Activated naive CD8-positive, alpha-beta T cell treated with anti-CD3 and anti-CD28 coated beads, Interleukin-2, amount 50 U/mL, for 24 hours (primary cell): ENCODE measurements at regions not wholly inside any gene's neighbourhood (a gene's known extent, or its start where the extent isn't known, plus 50 kb on each side); places are given as distances from the start of the nearest gene placed in this dataset.
A peak's percentile ranks its signal among the peaks of the same experiment; 100 is the strongest.

Experiments
- ATAC-seq: fragments of 150-1000 bp; cut with Tn5 transposase; one replicate; pipeline ENCODE4 v1.10.0; 2021
- DNase-seq: peaks from one replicate; pipeline ENCODE4 v3.0.0; 2021
- H3K27ac Mint-ChIP-seq: one replicate; pipeline ENCODE4 v1.8.0; 2021; ENCODE audit warnings: mild to moderate bottlenecking, mixed read lengths
- H3K27me3 Mint-ChIP-seq: one replicate; pipeline ENCODE4 v1.8.0; 2021; ENCODE audit warnings: mixed read lengths
- H3K36me3 Mint-ChIP-seq: one replicate; pipeline ENCODE4 v1.8.0; 2021; ENCODE audit warnings: low read depth, mixed read lengths
- H3K4me1 Mint-ChIP-seq: one replicate; pipeline ENCODE4 v1.8.0; 2021; ENCODE audit warnings: mixed read lengths
- H3K4me3 Mint-ChIP-seq: one replicate; pipeline ENCODE4 v1.8.0; 2021; ENCODE audit warnings: mild to moderate bottlenecking, moderate library complexity, mixed read lengths
- H3K9me3 Mint-ChIP-seq: one replicate; pipeline ENCODE4 v1.8.0; 2021; ENCODE audit warnings: mixed read lengths

DNA sequence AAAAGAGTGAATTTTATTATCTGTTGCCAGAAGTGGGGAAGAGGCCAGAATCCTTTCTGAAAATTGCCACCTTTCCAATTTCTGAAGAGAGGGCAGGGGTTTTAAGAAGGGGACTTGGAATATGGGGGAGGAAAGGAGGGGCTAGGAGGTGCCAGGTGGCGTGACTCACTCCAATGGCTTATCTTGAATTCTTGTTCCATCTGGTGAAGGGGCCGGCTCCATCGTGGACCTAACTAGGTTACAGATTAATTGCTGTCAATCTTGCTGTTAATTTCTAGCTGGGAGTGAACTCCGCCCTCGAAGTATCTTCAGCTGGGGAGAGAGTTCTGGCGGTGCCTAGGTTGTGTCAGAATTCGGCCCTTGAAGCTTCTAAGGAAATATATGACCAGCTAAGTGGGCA, 138.7 kb downstream of the YTHDC2 start:
- no peak for DNase-seq
- Mint-ChIP-seq H3K36me3 (no peaks in the 10 kb centered on the region), H3K27me3 (peaks cover 14% of the 10 kb centered on the region), H3K4me3 (no peak overlapping the region), H3K9me3 (no peaks in the 10 kb centered on the region), H3K4me1 (no peaks in the 10 kb centered on the region), H3K27ac (no peak overlapping the region)
- ATAC-seq = no peak

GRCh38 chr5:113654828-113655227, 141.3 kb downstream of the YTHDC2 start:
- no peaks in the 10 kb centered on the region for H3K27me3 Mint-ChIP-seq
- ATAC-seq (no peak), DNase-seq (no peak)
- H3K9me3 Mint-ChIP-seq = no peaks in the 10 kb centered on the region
- H3K36me3 Mint-ChIP-seq = no peaks in the 10 kb centered on the region
- H3K4me3 Mint-ChIP-seq = no peak overlapping the region
- H3K4me1 Mint-ChIP-seq = no peaks in the 10 kb centered on the region
- H3K27ac Mint-ChIP-seq = no peak overlapping the region

DNA sequence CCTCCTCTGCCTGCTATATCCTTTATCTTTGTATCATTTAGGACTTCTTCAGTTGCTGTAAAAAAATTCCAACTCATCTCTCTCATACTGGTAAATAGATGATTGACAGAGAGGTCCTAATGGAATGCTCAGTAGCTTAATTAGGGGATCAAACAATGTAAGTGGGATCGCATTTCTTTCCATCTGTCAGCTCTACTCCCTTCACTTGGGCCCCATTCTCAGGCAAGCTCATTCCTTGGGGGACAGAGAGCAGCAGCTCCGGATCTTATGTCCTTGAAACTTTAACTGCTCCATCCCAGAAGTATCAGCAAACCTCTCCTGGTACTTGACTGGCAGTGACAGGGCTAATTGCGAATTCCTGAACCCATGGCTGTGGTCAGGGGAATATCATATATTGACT, 146.7 kb downstream of the YTHDC2 start:
- ATAC-seq (no peak), DNase-seq (no peak)
- no peak overlapping the region for H3K27ac Mint-ChIP-seq
- H3K4me3 Mint-ChIP-seq = no peak overlapping the region
- no peaks in the 10 kb centered on the region for H3K36me3 Mint-ChIP-seq
- H3K27me3 Mint-ChIP-seq = peaks cover 18% of the 10 kb centered on the region
- H3K9me3 Mint-ChIP-seq = no peaks in the 10 kb centered on the region
- no peaks in the 10 kb centered on the region for H3K4me1 Mint-ChIP-seq

GRCh38 chr5:113660706-113661250, 147.3 kb downstream of the YTHDC2 start:
- no peaks in the 10 kb centered on the region for H3K36me3 Mint-ChIP-seq
- no peak overlapping the region for H3K4me3 Mint-ChIP-seq
- ATAC-seq = no peak
- no peak overlapping the region for H3K27ac Mint-ChIP-seq
- no peaks in the 10 kb centered on the region for H3K4me1 Mint-ChIP-seq
- no peak for DNase-seq
- no peaks in the 10 kb centered on the region for H3K9me3 Mint-ChIP-seq
- H3K27me3 Mint-ChIP-seq = peaks cover 18% of the 10 kb centered on the region

DNA sequence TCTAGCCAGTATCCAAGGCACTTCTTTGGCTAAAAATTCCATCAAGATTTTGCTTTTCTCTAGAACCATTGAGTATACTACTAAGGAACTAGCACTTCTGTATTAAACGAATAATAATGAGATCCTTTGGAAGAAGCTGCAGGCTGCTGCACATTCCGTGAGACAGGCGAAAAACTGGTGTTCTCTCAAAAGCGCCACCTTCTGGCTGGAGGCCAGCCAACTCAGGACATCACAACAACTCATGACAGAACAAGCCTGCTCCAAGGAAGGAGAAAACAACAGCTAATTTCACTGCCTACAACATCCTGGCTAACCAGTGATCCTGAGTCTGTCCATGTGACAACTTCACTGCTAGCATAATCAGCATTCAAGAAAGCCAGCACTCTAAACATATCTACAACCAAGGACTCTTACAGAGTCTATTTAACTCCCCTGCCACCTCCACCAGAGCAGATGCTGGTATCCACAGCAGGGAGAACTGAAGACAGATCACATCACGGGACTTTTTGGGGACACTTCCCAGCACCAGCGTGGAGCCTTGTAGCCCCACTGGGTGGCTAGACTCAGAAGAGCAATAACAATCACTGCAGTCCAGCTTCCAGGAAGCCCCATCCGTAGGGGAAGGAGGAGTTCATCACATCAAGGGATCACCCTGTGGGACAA, 150.5 kb downstream of the YTHDC2 start:
- H3K27ac Mint-ChIP-seq = no peak overlapping the region
- peaks cover 24% of the 10 kb centered on the region for H3K27me3 Mint-ChIP-seq
- DNase-seq (peak; percentile 26), ATAC-seq (no peak)
- no peaks in the 10 kb centered on the region for H3K36me3 Mint-ChIP-seq
- no peaks in the 10 kb centered on the region for H3K4me1 Mint-ChIP-seq
- no peak overlapping the region for H3K4me3 Mint-ChIP-seq
- H3K9me3 Mint-ChIP-seq = no peaks in the 10 kb centered on the region

- ATAC-seq (no peak), DNase-seq (no peak)
- H3K27ac Mint-ChIP-seq = no peak overlapping the region
- H3K36me3 Mint-ChIP-seq = no peaks in the 10 kb centered on the region
- H3K4me1 Mint-ChIP-seq = no peaks in the 10 kb centered on the region
- H3K27me3 Mint-ChIP-seq = peaks cover 2% of the 10 kb centered on the region
- H3K9me3 Mint-ChIP-seq = no peaks in the 10 kb centered on the region
- H3K4me3 Mint-ChIP-seq = no peak overlapping the region
Observed at GRCh38 chr5:113673041-113673440, 159.5 kb downstream of the YTHDC2 start.

GRCh38 chr5:113675166-113675565, 161.7 kb downstream of the YTHDC2 start:
- no peaks in the 10 kb centered on the region for H3K9me3 Mint-ChIP-seq
- no peaks in the 10 kb centered on the region for H3K36me3 Mint-ChIP-seq
- no peak for DNase-seq
- no peak overlapping the region for H3K4me3 Mint-ChIP-seq
- H3K4me1 Mint-ChIP-seq = no peaks in the 10 kb centered on the region
- ATAC-seq = no peak
- H3K27ac Mint-ChIP-seq = no peak overlapping the region
- H3K27me3 Mint-ChIP-seq = peaks cover 2% of the 10 kb centered on the region

DNA sequence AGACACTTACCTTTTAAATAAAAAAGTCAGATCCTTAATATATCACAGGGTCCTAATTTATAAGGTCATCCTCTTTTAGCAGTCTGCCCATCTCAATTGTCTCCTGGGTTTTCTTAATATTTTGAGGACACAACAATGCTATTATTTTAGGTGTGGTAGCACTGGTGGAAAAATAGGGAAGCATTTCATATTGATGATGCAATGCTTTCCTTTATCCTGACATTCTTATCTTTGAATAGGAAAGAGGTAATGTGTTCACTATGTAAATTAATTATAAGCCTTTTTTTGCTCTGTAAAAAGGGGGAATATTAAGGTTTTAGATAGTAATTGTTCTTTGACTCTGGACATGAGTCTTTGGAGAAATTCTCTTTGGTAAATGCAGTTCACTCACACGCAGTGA, 164.7 kb downstream of the YTHDC2 start:
- H3K27me3 Mint-ChIP-seq = peaks cover 2% of the 10 kb centered on the region
- H3K27ac Mint-ChIP-seq = no peak overlapping the region
- H3K4me3 Mint-ChIP-seq = no peak overlapping the region
- ATAC-seq = no peak
- DNase-seq = no peak
- H3K9me3 Mint-ChIP-seq = no peaks in the 10 kb centered on the region
- H3K4me1 Mint-ChIP-seq = no peaks in the 10 kb centered on the region
- H3K36me3 Mint-ChIP-seq = no peaks in the 10 kb centered on the region

GRCh38 chr5:113678924-113679575, 165.6 kb downstream of the YTHDC2 start:
- H3K4me1 Mint-ChIP-seq = no peaks in the 10 kb centered on the region
- H3K36me3 Mint-ChIP-seq = no peaks in the 10 kb centered on the region
- H3K9me3 Mint-ChIP-seq = no peaks in the 10 kb centered on the region
- peaks cover 2% of the 10 kb centered on the region for H3K27me3 Mint-ChIP-seq
- no peak for ATAC-seq
- DNase-seq = peak; percentile 7
- H3K27ac Mint-ChIP-seq = no peak overlapping the region
- H3K4me3 Mint-ChIP-seq = no peak overlapping the region

DNA sequence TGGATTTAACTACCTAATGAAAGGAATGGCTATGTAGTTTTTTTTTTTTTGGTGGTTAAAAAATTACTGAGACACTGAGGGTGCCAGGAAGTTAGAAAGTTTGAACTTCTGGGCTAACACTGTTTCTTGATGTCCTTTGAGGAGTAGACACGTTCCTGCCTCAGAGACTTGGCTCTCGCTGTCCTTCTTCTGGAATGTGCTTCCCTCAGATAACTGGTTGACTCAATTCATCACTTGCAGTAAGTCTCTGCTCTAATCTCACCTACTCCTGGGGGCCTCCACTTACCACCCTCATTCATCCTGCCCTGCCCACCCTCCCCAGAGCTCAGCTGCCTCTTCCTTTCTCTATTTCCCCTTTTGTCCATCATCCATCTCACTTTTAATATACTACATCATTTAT, 167.0 kb downstream of the YTHDC2 start:
- H3K4me1 Mint-ChIP-seq = no peaks in the 10 kb centered on the region
- no peak for ATAC-seq
- H3K4me3 Mint-ChIP-seq = no peak overlapping the region
- no peaks in the 10 kb centered on the region for H3K9me3 Mint-ChIP-seq
- no peak overlapping the region for H3K27ac Mint-ChIP-seq
- no peaks in the 10 kb centered on the region for H3K36me3 Mint-ChIP-seq
- no peak for DNase-seq
- H3K27me3 Mint-ChIP-seq = peaks cover 3% of the 10 kb centered on the region

- Mint-ChIP-seq H3K27ac (no peak overlapping the region), H3K4me1 (no peaks in the 10 kb centered on the region), H3K4me3 (no peak overlapping the region), H3K27me3 (peaks cover 3% of the 10 kb centered on the region), H3K9me3 (no peaks in the 10 kb centered on the region), H3K36me3 (no peaks in the 10 kb centered on the region)
- DNase-seq (no peak), ATAC-seq (no peak)
Observed at GRCh38 chr5:113682497-113683136, 169.1 kb downstream of the YTHDC2 start.

DNA sequence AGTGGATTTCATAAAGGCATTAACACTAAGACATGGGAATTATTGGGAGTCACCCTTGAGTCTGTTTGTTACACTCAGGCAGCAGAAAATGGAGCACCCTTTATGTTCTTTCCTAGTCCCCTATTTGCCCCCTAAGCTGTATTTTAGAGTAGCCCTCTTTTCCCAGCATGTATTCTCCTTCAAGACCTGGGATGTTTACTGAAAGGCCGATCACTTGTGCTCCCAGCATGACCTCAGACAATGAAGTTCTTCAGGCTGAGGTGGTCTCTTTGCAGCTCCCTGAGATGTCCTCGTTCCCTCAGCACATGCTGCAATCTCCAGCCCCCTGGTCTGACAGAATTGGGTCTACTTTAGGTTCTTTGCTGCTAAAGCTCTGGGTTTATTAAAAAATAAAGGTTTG, 169.7 kb downstream of the YTHDC2 start:
- H3K27me3 Mint-ChIP-seq = peaks cover 2% of the 10 kb centered on the region
- no peak overlapping the region for H3K4me3 Mint-ChIP-seq
- H3K9me3 Mint-ChIP-seq = no peaks in the 10 kb centered on the region
- no peak overlapping the region for H3K27ac Mint-ChIP-seq
- no peaks in the 10 kb centered on the region for H3K36me3 Mint-ChIP-seq
- ATAC-seq (no peak), DNase-seq (no peak)
- no peaks in the 10 kb centered on the region for H3K4me1 Mint-ChIP-seq

GRCh38 chr5:113686599-113686998, 173.1 kb downstream of the YTHDC2 start:
- Mint-ChIP-seq H3K27ac (no peak overlapping the region), H3K36me3 (no peaks in the 10 kb centered on the region), H3K27me3 (peaks cover 17% of the 10 kb centered on the region), H3K9me3 (no peaks in the 10 kb centered on the region), H3K4me3 (no peak overlapping the region), H3K4me1 (no peaks in the 10 kb centered on the region)
- ATAC-seq (no peak), DNase-seq (no peak)

DNA sequence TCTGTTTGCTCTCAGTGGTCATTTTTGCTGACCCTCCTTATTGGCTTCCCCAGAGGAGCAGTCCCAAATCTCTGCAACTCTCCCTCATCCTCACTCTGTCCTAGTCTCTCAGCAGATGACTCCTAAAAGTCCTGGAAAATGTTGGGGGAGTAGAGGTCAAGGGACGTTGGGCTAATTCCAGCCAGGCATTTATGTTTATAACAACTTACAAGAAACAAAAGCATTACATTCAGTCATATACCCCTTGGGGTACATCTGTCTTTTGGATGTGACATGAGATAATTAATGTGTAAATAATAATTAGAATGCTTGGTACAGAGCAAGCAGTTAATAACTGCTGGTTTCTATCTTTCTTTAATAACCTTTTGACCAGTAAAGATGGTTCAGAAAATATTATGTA, 176.2 kb downstream of the YTHDC2 start:
- no peak for DNase-seq
- H3K27me3 Mint-ChIP-seq = peaks cover 41% of the 10 kb centered on the region
- ATAC-seq = no peak
- H3K9me3 Mint-ChIP-seq = no peaks in the 10 kb centered on the region
- no peak overlapping the region for H3K4me3 Mint-ChIP-seq
- no peaks in the 10 kb centered on the region for H3K4me1 Mint-ChIP-seq
- no peaks in the 10 kb centered on the region for H3K36me3 Mint-ChIP-seq
- no peak overlapping the region for H3K27ac Mint-ChIP-seq

GRCh38 chr5:113692466-113692865, 179.0 kb downstream of the YTHDC2 start:
- H3K4me1 Mint-ChIP-seq = no peaks in the 10 kb centered on the region
- no peak overlapping the region for H3K4me3 Mint-ChIP-seq
- H3K27me3 Mint-ChIP-seq = peaks cover 56% of the 10 kb centered on the region
- no peaks in the 10 kb centered on the region for H3K36me3 Mint-ChIP-seq
- H3K9me3 Mint-ChIP-seq = no peaks in the 10 kb centered on the region
- no peak for DNase-seq
- H3K27ac Mint-ChIP-seq = no peak overlapping the region
- ATAC-seq = no peak
